GM23248 (cell line): ENCODE measurements at regions not wholly inside any gene's neighbourhood (a gene's known extent, or its start where the extent isn't known, plus 50 kb on each side); places are given as distances from the start of the nearest gene placed in this dataset.

Experiments used
- DNase-seq: peaks from one replicate; pipeline ENCODE4 v3.0.0-alpha.2; 2015
- H2AFZ ChIP-seq: fragments of 200-600 bp; sonication (generic); 2 replicates; pipeline ENCODE4 v1.6.1; 2016; ENCODE audit warnings: antibody characterized with exemption
- H3F3A ChIP-seq: fragments of 200-600 bp; sonication (generic); 2 replicates; pipeline ENCODE4 v1.6.1; 2016; ENCODE audit warnings: mild to moderate bottlenecking, antibody characterized with exemption, mixed run types; ENCODE audit not compliant: insufficient read depth
- H3K27ac ChIP-seq: fragments of 200-600 bp; sonication (generic); 2 replicates; pipeline ENCODE4 v1.5.1; 2016; ENCODE audit warnings: mild to moderate bottlenecking
- H3K27me3 ChIP-seq: fragments of 200-600 bp; sonication (generic); replicated peaks from 2 replicates; pipeline ENCODE4 v1.6.1; 2016; ENCODE audit warnings: mild to moderate bottlenecking; ENCODE audit not compliant: insufficient read depth
- H3K36me3 ChIP-seq: fragments of 200-600 bp; sonication (generic); 2 replicates; pipeline ENCODE4 v1.6.1; 2016; ENCODE audit warnings: low read depth, mild to moderate bottlenecking
- H3K4me1 ChIP-seq: fragments of 200-600 bp; sonication (generic); 2 replicates; pipeline ENCODE4 v1.6.1; 2016; ENCODE audit warnings: mild to moderate bottlenecking; ENCODE audit not compliant: insufficient read depth
- H3K4me2 ChIP-seq: fragments of 200-600 bp; sonication (generic); one replicate; pipeline ENCODE4 v1.6.1; 2016; ENCODE audit warnings: mild to moderate bottlenecking; ENCODE audit not compliant: unreplicated experiment
- H3K4me3 ChIP-seq: fragments of 200-600 bp; sonication (generic); 2 replicates; pipeline ENCODE4 v1.5.1; 2016; ENCODE audit warnings: mild to moderate bottlenecking
- H3K79me2 ChIP-seq: fragments of 200-600 bp; sonication (generic); 2 replicates; pipeline ENCODE4 v1.6.1; 2016; ENCODE audit warnings: mild to moderate bottlenecking; ENCODE audit not compliant: insufficient read depth
- H3K9ac ChIP-seq: fragments of 200-600 bp; sonication (generic); 2 replicates; pipeline ENCODE4 v1.6.1; 2016; ENCODE audit warnings: mild to moderate bottlenecking
- H3K9me2 ChIP-seq: fragments of 200-600 bp; sonication (generic); 2 replicates; pipeline ENCODE4 v1.6.1; 2016; ENCODE audit warnings: mixed run types, mild to moderate bottlenecking, moderate library complexity; ENCODE audit not compliant: insufficient read depth
- H3K9me3 ChIP-seq: fragments of 200-600 bp; sonication (generic); one replicate; pipeline ENCODE4 v1.6.1; 2017; ENCODE audit warnings: low read depth
- H4K20me1 ChIP-seq: fragments of 200-600 bp; sonication (generic); 2 replicates; pipeline ENCODE4 v1.6.0; 2016; ENCODE audit not compliant: insufficient read depth
- EZH2 ChIP-seq: fragments of 200-600 bp; sonication (generic); IDR thresholded peaks from 2 replicates; pipeline ENCODE4 v1.6.1; 2018; ENCODE audit warnings: antibody characterized with exemption, mild to moderate bottlenecking; ENCODE audit not compliant: insufficient read depth, poor library complexity, severe bottlenecking
- EZH2phosphoT487 ChIP-seq: fragments of 200-600 bp; sonication (generic); IDR thresholded peaks from 2 replicates; pipeline ENCODE4 v1.6.1; 2018; ENCODE audit warnings: antibody characterized with exemption, moderate library complexity, mild to moderate bottlenecking, low read depth; ENCODE audit not compliant: insufficient read depth
- WGBS, 2 experiments: methylation state at CpG; one replicate each; pipeline ENCODE4 v1.1.6; 2015 to 2017; ENCODE audit warnings: low lambda C conversion rate in 2 of 2, low coverage in 1 of 2; ENCODE audit errors: missing lambda C conversion rate in 2 of 2; 5-methylcytosine and 5-hydroxymethylcytosine counted together
- in situ Hi-C: fragments of 300-500 bp; cut with MboI; formaldehyde crosslinking; loops from 2 replicates; pipeline ENCODE4 v1.15.0; 2020

DNA sequence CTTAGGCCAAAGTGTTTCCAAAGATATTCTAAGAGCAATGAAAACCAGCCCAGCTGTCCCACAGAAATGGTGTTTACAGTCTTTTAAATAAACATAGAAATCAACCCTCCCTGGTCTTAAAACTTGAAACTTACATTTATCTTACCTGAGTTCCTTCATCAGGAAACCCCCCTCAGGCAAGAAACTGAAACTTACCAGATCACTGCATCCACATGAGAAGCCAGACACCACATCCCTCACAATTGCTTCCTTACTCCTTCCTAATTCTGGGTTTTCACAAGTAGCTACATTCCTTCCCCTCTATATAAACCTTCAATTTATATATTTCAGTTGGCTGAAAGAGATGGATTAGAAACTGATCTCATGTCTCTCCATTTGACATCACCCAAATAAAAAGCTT is 563.0 kb upstream of the CHRM3 start:
- in situ Hi-C loops = no loop called here
- no peaks in the 10 kb centered on the region for H3K79me2 ChIP-seq

DNA sequence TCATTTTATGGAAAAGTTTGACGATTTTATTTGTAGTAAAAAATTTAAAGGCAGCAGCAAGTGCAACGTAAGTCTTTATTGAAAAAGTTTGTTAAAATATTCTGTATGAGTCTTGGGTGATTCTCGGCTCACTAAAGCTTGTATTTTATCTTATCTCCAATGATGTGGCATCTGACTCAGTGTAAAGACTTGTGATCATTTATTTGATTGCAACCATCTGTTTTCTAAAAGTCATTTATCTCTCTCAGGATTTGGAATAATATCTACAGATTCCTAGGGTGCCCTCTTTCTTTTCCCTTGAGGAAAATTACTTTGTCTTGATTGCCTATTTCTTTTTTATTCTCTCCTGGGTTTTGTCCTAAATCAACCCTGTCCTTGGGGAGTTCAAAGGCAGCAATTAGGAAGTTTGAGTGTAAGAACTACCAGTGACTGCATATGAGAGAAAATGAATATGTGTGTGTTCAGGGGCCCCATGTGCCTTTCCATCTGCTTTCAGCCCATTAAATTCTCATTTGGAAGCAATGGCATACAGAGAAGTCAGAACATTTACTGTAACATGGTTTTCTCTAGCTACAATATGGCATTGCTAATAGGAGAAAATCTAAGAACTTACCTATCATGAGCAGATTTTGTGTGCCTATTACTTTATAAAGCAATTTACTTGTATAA is 575.0 kb upstream of the CHRM3 start:
- H3K36me3 ChIP-seq = no peaks in the 10 kb centered on the region
- H3K4me2 ChIP-seq = no peak overlapping the region
- in situ Hi-C loops = no loop called here
- no peaks in the 10 kb centered on the region for H4K20me1 ChIP-seq
- H3K9me2 ChIP-seq = no peaks in the 10 kb centered on the region
- H3K27ac ChIP-seq = no peak overlapping the region
- no peak for TF ChIP-seq EZH2phosphoT487
- TF ChIP-seq EZH2 = no peak
- no peaks in the 10 kb centered on the region for H3K9me3 ChIP-seq
- DNase-seq = no peak
- H3K4me1 ChIP-seq = no peaks in the 10 kb centered on the region
- H3K27me3 ChIP-seq = no peaks in the 10 kb centered on the region
- no peaks in the 10 kb centered on the region for H3F3A ChIP-seq
- H2AFZ ChIP-seq = no peak overlapping the region
- H3K79me2 ChIP-seq = no peaks in the 10 kb centered on the region
- no peak overlapping the region for H3K9ac ChIP-seq
- H3K4me3 ChIP-seq = no peak overlapping the region
- 9 to 13% methylated on average over 3 of the region's 3 CpGs for WGBS, 2 experiments

More for the DNA sequence above, 563.0 kb upstream of the CHRM3 start:
- DNase-seq = no peak
- H3K27me3 ChIP-seq = no peaks in the 10 kb centered on the region
- TF ChIP-seq EZH2 (no peak), EZH2phosphoT487 (no peak)
- H3F3A ChIP-seq = no peaks in the 10 kb centered on the region
- H3K27ac ChIP-seq = no peak overlapping the region
- no peaks in the 10 kb centered on the region for H3K4me1 ChIP-seq
- H3K36me3 ChIP-seq = no peaks in the 10 kb centered on the region
- no peak overlapping the region for H3K9ac ChIP-seq
- H3K9me3 ChIP-seq = peaks cover 3% of the 10 kb centered on the region
- H3K9me2 ChIP-seq = no peaks in the 10 kb centered on the region
- no peak overlapping the region for H2AFZ ChIP-seq
- H3K4me3 ChIP-seq = no peak overlapping the region
- H3K4me2 ChIP-seq = no peak overlapping the region
- no peaks in the 10 kb centered on the region for H4K20me1 ChIP-seq

DNA sequence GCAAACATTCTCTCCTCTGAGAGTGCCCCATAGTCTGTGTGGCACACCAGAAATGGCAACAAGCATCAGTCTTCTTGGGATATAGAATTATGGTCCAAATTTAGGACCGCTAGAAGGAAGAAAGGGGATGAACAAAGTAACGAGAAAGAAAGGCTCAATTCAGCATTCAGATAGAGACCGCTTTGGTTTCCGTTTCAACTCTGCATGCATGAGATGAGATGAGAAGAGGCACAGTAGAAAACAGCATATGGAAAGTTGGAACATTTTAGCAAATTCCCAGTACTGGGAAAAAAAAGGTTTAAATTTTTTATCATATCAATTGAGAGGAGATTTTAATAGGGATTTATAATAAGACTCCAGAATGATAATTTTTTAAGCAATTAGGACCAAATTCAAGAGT is 595.5 kb upstream of the CHRM3 start:
- Histone ChIP-seq H3K9me3 (no peaks in the 10 kb centered on the region), H3K4me3 (no peak overlapping the region), H4K20me1 (no peaks in the 10 kb centered on the region), H3K79me2 (no peaks in the 10 kb centered on the region), H2AFZ (no peak overlapping the region), H3K36me3 (no peaks in the 10 kb centered on the region), H3K4me2 (no peak overlapping the region), H3F3A (no peaks in the 10 kb centered on the region), H3K27me3 (no peaks in the 10 kb centered on the region), H3K9me2 (no peaks in the 10 kb centered on the region), H3K27ac (no peak overlapping the region), H3K4me1 (no peaks in the 10 kb centered on the region), H3K9ac (no peak overlapping the region)
- DNase-seq = no peak
- TF ChIP-seq EZH2 (no peak), EZH2phosphoT487 (no peak)
- in situ Hi-C loops = no loop called here
- WGBS, 2 experiments = 43 to 56% methylated on average over 4 of the region's 4 CpGs

- Histone ChIP-seq H3K79me2 (no peaks in the 10 kb centered on the region), H3K27ac (no peak overlapping the region), H3F3A (no peaks in the 10 kb centered on the region), H3K4me2 (no peak overlapping the region), H3K9me3 (no peaks in the 10 kb centered on the region), H4K20me1 (no peaks in the 10 kb centered on the region), H3K9me2 (no peaks in the 10 kb centered on the region), H3K4me1 (no peaks in the 10 kb centered on the region), H3K27me3 (no peaks in the 10 kb centered on the region), H3K9ac (no peak overlapping the region), H2AFZ (no peak overlapping the region), H3K36me3 (no peaks in the 10 kb centered on the region), H3K4me3 (no peak overlapping the region)
- DNase-seq = no peak
- in situ Hi-C loops = no loop called here
- 28 to 32% methylated on average over 6 of the region's 6 CpGs for WGBS, 2 experiments
- TF ChIP-seq EZH2phosphoT487 (no peak), EZH2 (no peak)
Measured at GRCh38 chr1:238789916-238790667, 596.3 kb upstream of the CHRM3 start.
